NCI-H460 (cell line): ENCODE measurements at regions not wholly inside any gene's neighbourhood (a gene's known extent, or its start where the extent isn't known, plus 50 kb on each side); places are given as distances from the start of the nearest gene placed in this dataset.

Experiments used
- DNase-seq: peaks from one replicate; pipeline ENCODE4 v3.0.0-alpha.2; 2016; ENCODE audit warnings: low read depth; ENCODE audit errors: extremely low read depth

DNA sequence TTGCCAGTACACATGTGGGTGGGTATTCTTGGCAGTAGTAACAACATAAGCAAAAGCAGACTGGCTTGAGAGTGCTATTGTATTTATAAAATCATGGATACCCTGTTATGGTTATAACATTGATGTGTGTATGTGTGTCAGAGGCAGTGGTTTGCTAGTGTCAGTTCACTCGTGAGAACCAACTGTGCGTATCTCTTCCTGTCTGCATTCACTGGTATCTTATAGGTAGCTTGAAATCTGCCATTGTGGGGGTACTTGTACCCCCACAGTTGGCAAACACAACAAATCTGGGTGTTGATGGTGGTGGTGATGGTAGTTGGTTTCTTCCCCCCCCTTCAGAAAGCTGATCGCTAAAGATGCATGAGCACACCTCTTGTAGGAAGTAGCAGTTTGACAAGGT is 355.8 kb upstream of the SATB1 start:
- DNase-seq: no peak

DNA sequence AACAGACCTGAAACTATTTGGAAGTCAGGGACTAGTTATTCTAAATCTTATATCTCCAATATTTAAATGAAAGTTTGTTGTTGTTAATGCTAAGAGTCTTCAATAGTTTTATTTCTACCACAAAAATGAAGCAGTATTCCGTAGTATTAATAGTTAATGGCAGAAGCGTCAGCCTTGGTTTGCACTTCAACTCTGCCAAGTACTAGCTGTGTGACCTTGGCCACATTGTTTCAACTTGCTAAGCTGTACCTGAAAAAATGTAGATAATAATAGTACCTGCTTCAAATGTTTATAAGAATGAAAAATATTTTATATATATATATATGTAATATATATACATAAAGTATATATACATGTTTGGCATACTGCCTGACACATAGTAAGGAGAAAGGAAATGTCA is 354.6 kb upstream of the SATB1 start:
- DNase-seq: no peak

DNA sequence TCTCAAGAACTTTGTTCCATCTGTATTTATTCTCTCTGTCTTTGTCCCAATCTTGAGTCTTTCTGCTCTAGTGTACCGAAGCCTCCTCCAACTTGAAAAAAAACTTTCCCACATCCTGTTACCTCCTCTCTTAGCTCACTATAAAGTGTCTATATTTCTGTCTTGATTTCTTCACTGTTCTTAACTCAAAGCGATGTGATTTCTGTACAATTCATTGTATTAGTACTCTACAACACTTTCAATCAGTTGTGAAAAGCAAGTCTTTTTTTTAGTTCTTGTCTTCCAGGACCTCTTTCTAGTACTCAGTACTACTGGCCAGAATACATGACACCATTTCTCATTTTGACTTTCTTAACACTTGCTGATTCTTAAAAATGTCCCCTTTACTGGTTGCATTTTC is 353.5 kb upstream of the SATB1 start:
- DNase-seq: no peak

DNA sequence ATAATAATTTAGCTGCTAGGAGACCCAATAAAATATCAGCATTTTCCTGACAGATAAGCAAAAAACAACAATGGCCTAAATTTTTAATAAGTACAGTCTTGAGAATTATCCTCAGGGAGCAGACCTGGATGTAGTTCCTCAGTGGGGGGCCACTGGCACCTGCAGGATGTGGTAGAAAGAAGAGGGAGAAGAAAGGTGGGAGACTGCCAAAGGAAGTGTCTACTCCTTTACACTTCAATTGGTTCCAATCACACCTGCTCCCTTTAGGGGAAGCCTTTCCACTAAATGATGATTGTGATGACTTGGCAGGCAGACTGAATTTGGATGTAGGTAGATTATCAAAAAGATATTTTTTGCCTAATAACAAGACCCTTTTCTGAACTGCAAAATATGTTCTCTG is 353.0 kb upstream of the SATB1 start:
- DNase-seq: no peak

DNA sequence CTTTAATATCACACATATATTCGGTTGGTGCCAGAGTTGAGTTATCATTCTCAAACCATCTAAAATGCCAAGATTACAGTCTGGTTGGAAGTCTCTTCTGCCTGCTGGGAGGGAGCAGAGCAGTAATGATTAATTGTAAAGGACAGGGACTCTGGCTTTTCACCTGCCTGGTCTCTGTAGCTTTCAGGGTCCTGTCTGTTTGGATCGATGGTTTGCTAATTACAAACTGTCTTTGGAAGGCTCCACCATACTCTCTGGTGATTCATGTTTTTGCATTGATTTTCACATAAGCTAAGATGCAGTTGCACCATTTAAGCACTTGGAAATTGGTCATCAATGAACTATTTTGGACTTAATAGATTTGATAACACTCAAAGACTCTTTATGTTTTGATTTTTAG is 350.4 kb upstream of the SATB1 start:
- DNase-seq: no peak

DNA sequence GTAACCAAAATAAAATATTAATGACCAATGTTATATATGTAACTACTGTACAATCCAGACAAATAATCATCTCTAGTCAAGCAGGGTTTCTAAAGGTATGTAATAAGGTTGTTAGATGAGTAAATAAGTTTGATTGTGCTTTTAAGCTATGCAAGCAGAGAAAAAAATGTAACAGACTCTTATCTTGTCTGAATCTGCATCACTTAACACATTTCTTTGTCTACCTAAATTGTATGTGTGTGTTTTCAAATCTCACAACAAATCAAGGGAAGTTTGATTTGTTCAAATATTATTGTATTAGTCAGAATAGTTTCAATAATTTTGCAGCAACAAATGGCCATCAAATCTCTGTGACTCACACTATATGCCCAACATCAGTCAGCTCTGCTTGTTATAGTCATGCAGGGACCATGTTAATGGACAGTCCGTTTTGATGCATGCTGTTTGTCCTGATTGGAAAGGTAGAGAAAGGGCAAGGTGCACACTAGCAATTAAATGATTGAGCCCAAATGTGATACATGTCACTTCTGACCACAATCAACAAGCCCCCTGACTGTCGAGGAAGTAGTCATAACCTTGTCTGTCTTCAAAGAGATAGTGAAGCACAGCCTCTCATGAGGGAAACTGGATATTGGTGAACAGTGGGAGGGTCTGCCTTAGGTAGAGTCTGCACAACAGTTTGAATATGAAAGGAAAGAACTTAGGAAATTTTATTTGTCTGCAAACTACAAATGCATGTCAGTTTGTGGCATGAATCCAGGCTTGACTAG is 349.4 kb upstream of the SATB1 start:
- DNase-seq: no peak

DNA sequence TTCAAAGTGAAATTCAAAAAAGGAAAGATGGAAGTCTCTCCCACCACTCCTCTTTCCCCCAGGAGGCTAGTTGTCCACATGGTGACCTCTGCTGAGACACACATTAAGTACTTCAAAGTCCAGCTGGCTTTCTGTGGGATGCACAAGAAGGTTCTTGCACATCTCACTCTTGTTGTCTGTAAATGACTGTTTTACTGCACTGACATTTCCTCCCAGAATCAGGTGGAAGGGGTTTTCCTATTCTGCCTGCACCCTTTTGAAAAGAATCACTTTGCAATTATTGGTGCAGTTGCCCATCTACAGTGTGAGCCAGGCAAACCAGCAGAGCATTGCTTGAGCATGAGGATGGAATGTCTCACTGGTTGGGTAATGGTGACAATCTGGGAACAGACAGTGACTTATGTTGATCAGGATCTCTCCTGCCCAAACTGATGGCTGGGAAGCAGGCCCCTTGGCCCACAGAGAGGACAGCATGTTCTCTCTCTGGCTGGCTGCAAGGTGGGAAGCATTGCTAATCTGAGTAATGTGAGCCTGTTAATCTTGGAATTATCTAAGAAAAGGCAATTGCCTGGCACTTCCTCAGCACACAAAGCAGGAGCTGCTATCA is 347.7 kb upstream of the SATB1 start:
- no peak for DNase-seq

DNA sequence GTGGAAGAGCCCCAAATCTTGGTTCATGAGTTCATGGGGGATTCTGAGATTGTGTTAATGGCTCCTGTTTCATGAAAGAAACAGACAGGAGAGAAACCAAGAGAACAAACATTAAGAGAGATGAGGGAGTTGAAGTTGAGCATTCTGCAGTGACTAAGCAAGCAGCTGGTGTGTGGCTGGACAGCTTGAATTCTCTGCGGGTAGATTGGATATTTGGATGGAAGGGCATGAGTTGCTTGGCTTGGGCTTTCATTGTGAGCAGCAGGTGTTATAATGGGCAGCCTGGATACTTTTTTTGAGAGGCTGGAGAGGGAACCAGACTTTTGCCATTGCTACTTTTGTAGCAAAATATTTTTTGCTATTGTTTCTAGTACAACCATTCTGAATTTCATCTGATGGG is 346.8 kb upstream of the SATB1 start:
- DNase-seq: no peak

DNA sequence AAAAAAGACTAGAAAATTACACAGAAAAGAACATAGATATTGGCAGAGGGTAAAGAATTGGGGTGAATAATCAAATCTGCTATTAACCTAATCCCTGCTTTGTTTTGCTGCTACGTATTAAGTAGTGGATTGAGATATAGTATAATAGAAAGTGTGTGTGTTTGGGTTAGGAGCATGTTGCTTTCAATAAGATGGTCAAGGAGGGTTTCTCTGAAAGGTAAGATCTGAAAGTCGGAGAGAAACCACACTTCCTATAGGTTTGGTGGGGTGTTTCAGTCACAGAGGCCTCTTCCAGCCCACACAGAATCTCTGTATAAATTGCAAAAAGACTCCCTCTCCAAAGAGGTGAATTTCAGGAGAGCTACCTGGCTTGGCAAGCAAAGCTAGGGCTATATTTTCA is 345.7 kb upstream of the SATB1 start:
- DNase-seq: no peak

DNA sequence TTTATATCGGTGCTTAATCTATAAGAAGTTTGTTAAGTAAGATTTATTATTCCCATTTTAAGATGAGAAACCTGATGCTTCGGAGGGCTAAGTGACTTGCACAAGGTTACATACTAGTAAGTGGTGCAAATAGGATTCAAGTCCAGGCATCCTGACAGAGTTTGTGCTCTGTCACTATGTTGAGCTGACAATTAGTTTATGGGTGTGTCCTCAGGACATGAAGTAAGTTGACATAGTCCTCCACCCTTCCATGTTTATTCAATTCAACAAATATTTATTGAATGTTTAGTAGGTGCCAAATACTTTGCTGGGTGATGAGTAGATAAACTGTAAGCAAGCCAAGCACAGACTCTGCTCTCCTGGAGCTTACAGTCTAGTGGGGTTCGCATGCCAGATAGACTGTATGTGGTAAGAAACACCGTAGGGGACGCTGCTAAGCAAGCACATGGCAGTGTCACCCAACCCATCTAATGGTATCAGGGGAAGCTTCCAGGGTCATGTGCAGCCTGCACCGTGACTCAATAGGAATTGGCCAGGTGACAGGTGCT is 342.7 kb upstream of the SATB1 start:
- DNase-seq: no peak

DNA sequence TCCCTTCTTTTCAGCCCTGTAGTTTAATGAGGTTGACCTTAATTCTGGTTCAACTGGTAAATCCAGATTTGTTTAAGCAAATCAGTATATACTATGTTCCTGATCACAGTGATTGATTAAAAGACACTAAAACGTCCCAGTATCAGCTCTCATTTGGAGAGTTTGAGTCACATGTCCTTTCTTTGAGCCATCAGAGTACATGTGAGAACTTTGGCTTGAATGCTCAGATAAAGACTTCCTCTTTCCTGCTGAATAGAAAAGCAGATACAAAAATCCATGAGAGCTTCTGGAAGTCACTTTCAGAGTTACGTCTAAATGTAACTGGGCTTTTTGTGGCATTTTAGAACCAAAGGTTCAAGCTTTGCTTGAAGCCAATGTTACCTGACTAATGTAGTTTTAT is 341.8 kb upstream of the SATB1 start:
- DNase-seq: no peak

DNA sequence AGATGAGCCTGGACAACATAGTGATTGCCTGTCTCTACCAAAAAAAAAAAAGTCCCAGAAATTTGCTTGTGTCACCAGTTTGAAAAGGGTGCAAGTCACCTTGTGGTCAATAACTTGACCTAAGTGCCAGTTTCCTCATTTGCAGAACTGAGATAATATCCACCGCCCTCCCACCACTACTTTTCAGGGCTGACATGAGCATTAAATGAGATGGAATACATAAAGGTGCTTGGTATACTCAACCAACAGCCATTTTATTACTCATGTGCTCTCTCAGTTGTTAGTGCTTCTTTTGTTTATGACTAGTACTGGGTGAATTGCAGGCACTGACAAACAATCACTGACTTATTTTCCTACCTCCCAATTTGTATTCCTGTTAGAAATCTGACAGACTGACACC is 340.5 kb upstream of the SATB1 start:
- DNase-seq: no peak

DNA sequence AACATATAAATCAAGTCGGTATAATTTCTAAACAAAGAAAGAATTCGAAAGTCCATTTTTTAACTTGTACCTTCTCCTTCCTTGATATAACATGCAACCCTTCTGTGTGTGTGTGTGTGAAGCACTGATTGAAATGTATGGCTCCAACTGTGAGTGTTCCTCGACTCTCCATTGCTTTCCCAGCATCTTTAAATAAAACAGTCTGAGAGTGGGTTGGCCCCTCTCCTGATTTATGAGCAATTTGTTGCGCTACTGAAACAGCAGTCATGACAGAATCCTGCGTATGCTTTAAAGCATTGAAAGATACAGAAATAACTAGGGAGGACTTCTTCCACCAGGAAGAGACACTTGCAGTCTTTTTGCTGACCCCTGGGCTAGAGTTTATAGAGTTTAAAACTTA is 340.0 kb upstream of the SATB1 start:
- no peak for DNase-seq

DNA sequence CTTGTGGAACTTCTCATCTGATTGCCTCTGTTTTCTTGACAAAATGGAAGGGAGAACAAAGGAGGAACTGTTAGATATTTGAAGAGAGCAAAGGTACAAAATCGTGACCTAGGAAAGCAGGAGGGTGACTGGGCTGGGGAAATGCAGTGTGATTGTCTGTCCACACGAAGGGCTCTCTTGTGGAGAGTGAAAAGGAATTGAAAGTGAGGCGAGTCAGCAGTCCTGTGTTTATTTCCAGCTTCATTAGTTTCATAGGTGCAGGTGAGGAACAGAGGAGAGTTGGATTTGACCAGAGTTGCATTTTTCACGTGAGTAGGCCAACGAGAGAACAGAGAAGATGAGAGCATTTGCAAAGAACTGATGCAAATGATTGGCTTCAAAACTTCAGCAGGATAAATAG is 336.4 kb upstream of the SATB1 start:
- no peak for DNase-seq

DNA sequence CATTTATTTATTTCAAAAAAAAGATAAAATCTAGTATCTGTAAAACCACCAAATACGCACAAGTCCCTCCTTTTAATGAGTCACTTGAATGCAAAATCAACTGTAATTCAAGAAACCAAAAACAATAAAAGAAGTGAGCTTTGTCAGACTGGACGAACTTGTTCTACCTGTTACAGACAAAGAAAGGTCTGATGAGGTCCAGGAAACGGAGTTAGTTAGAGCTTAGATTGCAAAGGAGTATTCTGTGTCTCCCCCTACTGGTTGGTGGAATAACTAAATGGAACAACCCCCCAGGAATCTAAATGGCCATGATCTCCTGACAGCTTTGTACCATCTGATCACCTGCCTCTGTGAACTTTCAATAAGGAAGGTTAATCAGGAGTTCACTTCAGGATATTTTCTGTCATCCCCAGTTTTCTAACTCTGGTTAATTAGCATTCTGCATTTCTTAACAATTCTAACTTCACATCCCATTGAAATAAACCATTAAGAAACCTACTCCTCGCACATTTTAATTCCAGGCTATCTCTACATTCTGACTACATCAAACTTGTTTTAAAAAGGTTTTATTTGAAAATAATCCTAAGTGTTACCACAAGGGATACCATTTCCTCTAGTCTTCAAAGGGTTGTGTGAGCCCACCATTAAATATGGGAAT is 333.0 kb upstream of the SATB1 start:
- DNase-seq: peak; percentile 38

DNA sequence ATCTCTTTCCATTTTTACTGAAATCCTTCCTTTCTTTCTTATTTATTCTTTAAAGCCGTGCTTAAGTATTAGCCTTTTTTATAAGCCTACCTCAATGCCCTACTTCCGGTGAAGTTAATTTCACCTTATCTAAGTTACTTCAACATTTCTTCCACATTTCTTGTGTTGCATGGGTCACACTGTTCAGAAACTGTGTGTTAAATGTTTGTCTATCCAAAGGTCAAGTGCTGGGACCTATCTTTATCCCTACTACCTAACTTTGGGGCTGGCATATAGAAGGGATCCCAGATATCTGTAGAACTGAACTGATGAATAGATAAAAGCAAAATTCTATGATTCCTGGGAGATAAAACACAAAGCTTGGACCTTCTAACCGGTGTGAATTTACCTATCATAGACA is 332.3 kb upstream of the SATB1 start:
- no peak for DNase-seq

DNA sequence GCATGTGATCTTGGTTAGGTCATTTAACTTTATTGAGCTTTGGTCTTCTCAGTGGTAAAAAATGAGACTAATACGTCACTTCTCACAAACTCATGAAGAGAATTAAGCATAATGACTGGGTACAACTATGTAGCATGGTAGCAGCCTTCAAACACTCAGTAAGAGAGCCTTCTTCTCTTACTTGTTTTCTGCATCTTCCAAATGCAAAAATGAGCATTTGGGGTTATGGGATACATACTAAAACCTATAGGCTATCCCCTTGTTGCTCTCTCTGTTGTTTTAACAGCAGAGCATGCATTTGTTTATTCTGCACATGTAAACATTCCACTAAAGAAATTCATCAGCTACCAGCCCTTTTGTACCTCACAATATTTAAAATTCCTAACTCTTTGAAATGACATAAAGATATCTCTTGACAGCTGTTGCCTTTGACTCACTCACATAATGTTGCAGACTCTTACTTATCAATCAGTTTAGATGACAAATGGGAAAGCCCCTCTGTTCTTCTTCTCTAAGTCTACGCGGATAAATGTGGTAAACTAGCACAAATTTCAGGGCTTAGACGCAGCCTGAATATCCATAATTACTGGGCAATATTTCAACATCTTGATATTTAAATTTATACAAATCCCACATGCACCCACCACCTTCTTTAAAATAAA is 327.3 kb upstream of the SATB1 start:
- no peak for DNase-seq

DNA sequence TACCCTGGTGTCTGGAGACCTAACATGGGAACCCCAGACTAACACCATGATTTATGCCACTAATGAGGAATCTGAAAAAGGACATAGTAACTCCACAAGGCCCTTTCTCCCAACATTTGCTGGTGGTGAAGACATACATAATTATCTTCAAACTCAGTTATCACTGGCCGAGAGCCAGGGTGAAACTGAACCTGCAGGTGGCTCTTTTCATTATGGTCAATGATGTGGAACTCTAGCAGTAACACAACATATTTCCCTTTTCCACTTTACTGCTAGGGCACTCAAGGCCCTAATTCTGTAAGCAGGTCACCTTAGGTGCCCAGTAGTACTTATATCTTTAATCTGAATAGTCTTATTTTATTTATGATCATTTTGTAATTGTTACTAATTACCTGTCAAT is 326.4 kb upstream of the SATB1 start:
- no peak for DNase-seq

DNA sequence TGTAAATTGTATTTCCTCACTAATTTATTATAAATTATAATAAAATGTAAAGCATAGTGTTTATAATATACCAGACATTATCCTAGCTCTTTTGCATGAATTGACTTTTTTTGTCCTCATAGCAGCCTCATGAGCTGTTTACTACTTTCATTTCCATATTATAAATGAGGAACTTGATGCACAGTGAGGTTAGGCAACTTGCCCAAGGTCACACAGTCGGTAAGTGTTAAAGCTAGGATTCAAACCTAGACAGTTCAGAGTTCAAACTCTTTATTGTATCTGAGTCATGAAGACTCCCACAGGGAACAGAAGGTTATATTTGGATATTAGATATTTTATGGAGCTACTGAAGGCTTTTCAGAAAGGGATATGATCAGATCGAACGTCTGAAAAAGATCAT is 322.2 kb upstream of the SATB1 start:
- DNase-seq: no peak

DNA sequence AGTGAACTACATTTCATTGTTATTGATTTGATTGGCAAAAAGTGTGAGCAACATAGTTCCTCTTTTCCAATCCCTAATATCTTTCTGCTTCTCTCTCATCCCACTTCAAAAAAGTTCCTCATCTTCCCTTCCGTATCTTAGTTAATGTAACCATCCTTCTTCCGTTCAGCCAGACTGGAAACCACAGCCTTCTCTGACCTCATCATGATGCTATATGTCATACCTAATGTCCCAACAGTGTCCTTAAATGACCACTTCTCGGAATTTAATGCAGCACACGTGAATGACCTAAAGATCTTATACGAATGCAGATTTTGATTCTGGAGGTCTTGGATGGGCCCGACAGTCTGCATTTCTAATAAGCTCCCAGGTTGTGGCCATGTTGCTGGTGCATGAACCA is 320.3 kb upstream of the SATB1 start:
- DNase-seq: no peak

DNA sequence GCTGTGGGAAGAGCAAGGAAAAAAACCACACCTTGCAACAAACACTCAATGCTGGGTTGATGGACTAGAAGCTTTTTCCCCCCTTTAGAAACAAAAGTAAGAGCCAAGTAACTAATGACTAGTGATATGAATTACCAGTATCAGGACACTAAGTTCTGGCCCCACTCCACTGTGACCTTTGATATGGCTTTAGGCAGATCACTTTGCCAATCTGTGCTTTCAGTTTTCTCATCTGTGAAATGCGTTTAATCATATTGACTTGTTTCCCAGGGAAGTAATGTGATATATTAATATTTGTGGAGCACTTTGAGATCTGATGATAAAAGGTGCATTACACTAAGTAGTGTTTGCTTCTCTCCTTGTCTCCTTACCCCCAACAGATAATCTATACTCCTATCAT is 319.3 kb upstream of the SATB1 start:
- DNase-seq: no peak

DNA sequence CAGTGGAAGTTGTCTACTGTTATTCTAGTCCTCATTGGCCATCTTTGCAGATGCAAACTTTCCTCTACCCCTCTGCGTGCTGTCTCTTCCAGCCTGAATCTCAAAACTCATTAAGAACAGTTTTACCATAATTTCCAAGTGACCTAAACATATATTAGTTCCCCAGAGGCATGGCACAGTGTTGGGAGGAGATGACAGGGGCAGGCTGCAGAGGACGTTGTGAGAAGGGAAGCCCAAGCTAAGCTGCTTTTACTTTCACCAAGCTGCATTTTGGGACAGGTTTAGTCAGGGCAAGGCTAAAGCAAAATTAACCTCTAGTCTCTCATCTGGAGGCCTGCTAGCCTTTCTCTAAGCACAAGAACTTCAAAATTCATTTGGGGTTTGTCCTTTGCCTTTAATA is 318.6 kb upstream of the SATB1 start:
- no peak for DNase-seq
